ENCODE measurements at regions not wholly inside any gene's neighbourhood (a gene's known extent, or its start where the extent isn't known, plus 50 kb on each side); places are given as distances from the start of the nearest gene placed in this dataset.
A peak's percentile ranks its signal among the peaks of the same experiment; 100 is the strongest.
"Not testable (repeated sequence)": the region's sequence is repeated elsewhere in the genome, so short reads cannot be mapped to it uniquely, and the experiment has no call there.

GRCh38 chr1:111063595-111063994 lies 76.3 kb downstream of the DRAM2 start:
- DNase-seq (ENCODE audit: low spot score), result no peak

GRCh38 chr1:111062624-111063023 lies 77.3 kb downstream of the DRAM2 start:
- DNase-seq (ENCODE audit: low spot score), result no peak

- no peak for DNase-seq (ENCODE audit: low spot score)
These were observed 77.8 kb downstream of the DRAM2 start for GRCh38 chr1:111062081-111062480.

DNA sequence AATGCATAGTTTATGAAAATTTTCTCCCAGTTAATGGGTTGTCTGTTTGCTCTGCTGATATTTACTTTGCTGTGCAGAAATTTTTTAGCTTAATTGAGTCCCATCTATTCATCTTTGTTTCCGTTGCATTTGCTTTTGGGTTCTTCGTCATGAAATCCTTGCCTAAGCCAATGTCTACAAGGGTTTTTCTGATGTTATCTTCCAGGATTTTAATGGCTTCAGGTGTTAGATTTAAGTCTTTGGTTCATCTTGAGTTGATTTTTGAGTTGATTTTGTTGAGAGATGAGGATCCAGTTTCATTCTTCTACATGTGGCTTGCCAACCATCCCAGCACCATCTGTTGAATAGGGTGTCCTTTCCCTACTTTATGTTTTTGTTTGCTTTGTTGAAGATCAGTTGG lies 85.2 kb downstream of the DRAM2 start:
- no peak for DNase-seq (ENCODE audit: low spot score)

GRCh38 chr1:111052246-111052645 lies 87.6 kb downstream of the DRAM2 start:
- no peak for DNase-seq (ENCODE audit: low spot score)

DNA sequence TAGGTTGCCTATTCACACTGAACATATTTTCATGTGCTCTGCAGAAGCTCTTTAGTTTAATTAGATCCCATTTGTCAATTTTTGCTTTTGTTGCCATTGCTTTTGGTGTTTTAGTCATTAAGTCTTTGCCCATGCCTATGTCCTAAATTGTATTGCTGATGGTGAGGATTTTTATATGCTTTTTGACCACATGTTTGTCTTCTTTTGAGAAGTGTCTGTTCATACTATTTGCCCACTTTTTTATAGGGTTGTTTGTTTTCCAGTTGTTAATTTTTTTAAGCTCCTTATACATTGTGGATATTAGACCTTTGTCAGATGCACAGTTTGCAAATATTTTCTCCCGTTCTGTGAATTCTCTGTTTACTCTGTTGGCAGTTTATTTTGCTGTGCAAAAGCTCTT lies 84.5 kb upstream of the LRIF1 start:
- DNase-seq (ENCODE audit: low spot score), result not testable (repeated sequence)

DNA sequence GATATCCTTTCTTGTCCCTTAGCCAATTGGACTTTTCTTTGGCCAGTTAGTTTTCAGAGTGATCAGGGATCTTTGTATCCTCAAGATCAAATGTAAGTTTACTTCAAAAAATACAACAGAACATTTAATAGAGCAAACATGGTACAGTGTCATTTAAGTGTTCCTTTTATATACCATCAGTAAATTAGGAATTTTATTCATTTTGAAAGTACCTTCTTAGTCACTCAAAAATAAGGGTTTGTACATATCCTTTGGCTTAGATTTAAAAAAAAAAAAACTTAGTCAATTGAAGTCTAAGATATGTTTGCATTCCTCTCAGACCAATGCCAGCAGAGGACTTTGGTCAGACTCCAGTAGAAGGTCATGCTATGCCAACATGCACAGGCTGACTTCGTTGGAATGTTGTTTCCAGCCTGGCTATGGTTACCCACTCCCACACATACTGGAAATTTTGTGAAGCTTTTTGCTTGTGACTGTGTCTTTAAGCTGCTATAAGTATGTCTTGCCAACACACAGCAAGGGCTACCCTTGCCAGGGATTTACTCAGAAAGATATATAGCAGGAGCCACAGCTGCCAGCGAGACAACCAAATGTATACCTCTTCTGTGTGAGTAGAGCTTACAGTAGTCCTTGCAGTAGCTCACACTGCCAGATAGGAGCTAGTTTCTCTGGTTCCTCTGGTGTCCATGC lies 81.5 kb upstream of the LRIF1 start:
- no peak for DNase-seq (ENCODE audit: low spot score)

GRCh38 chr1:111032295-111032897 lies 68.7 kb upstream of the LRIF1 start:
- peak; percentile 72 for DNase-seq (ENCODE audit: low spot score)

GRCh38 chr1:111030590-111030989 lies 66.9 kb upstream of the LRIF1 start:
- DNase-seq (ENCODE audit: low spot score), result peak; percentile 78

GRCh38 chr1:111025109-111025508 lies 61.4 kb upstream of the LRIF1 start:
- no peak for DNase-seq (ENCODE audit: low spot score)

DNA sequence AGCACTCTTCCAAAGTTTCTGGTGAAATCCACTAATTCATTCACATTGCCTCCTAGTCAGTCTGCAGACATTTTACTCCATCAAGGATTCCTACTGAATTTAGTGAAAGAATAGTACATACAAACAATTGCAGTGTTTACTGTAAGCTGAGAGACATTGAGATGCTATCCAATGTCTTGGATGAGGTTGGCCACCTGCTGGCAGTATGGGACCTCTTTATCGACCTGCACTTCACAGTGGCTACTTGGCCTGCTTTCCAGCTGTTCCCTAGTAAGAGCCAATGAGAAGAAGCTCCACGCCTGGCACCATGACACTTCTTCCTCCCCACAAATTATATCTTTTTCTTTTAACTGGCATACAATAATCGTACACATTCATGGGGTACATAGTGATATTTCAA lies 51.5 kb upstream of the LRIF1 start:
- DNase-seq (ENCODE audit: low spot score), result no peak
